ENCODE measurements at regions not wholly inside any gene's neighbourhood (a gene's known extent, or its start where the extent isn't known, plus 50 kb on each side); places are given as distances from the start of the nearest gene placed in this dataset.

GRCh38 chr12:60349232-60349978, 753.6 kb downstream of the SLC16A7 start:
- Mint-ChIP-seq H3K9me3 (no peaks in the 10 kb centered on the region), H3K27me3 (ENCODE audit: low read depth, poor library complexity) (peaks cover 6% of the 10 kb centered on the region)

GRCh38 chr12:60387356-60387755, 791.5 kb downstream of the SLC16A7 start:
- Mint-ChIP-seq H3K9me3 (peaks cover 2% of the 10 kb centered on the region), H3K27me3 (ENCODE audit: low read depth, poor library complexity) (peaks cover 8% of the 10 kb centered on the region), H3K27ac (no peak overlapping the region), H3K36me3 (ENCODE audit: low read depth) (no peaks in the 10 kb centered on the region), H3K4me1 (no peaks in the 10 kb centered on the region), H3K4me3 (no peak overlapping the region)
- DNase-seq, result no peak
- TF ChIP-seq CTCF (IDR thresholded peaks at IDR 0.05), result no peak

More at GRCh38 chr12:60349232-60349978, 753.6 kb downstream of the SLC16A7 start:
- no peak for DNase-seq
- Mint-ChIP-seq H3K27ac (no peak overlapping the region), H3K36me3 (ENCODE audit: low read depth) (no peaks in the 10 kb centered on the region), H3K4me1 (no peaks in the 10 kb centered on the region), H3K4me3 (no peak overlapping the region)
- TF ChIP-seq CTCF (IDR thresholded peaks at IDR 0.05), result no peak

GRCh38 chr12:60391051-60391450, 795.2 kb downstream of the SLC16A7 start:
- H3K9me3 Mint-ChIP-seq, result no peaks in the 10 kb centered on the region
- H3K4me1 Mint-ChIP-seq, result no peaks in the 10 kb centered on the region
- DNase-seq, result no peak
- TF ChIP-seq CTCF (IDR thresholded peaks at IDR 0.05), result no peak
- peaks cover 4% of the 10 kb centered on the region for H3K27me3 Mint-ChIP-seq (ENCODE audit: low read depth, poor library complexity)
- no peaks in the 10 kb centered on the region for H3K36me3 Mint-ChIP-seq (ENCODE audit: low read depth)
- H3K27ac Mint-ChIP-seq, result no peak overlapping the region
- no peak overlapping the region for H3K4me3 Mint-ChIP-seq

- Mint-ChIP-seq H3K4me1 (no peaks in the 10 kb centered on the region), H3K9me3 (no peaks in the 10 kb centered on the region), H3K36me3 (ENCODE audit: low read depth) (no peaks in the 10 kb centered on the region), H3K4me3 (no peak overlapping the region), H3K27ac (no peak overlapping the region), H3K27me3 (ENCODE audit: low read depth, poor library complexity) (peaks cover 4% of the 10 kb centered on the region)
- no peak for DNase-seq
- no peak for TF ChIP-seq CTCF (IDR thresholded peaks at IDR 0.05)
Observed at GRCh38 chr12:60391791-60392190, 796.0 kb downstream of the SLC16A7 start.

GRCh38 chr12:60393093-60393492, 797.3 kb downstream of the SLC16A7 start:
- H3K27ac Mint-ChIP-seq, result no peak overlapping the region
- H3K9me3 Mint-ChIP-seq, result no peaks in the 10 kb centered on the region
- no peak overlapping the region for H3K4me3 Mint-ChIP-seq
- TF ChIP-seq CTCF (IDR thresholded peaks at IDR 0.05), result no peak
- no peaks in the 10 kb centered on the region for H3K27me3 Mint-ChIP-seq (ENCODE audit: low read depth, poor library complexity)
- H3K36me3 Mint-ChIP-seq (ENCODE audit: low read depth), result no peaks in the 10 kb centered on the region
- no peak for DNase-seq
- H3K4me1 Mint-ChIP-seq, result no peaks in the 10 kb centered on the region

- no peak for TF ChIP-seq CTCF (IDR thresholded peaks at IDR 0.05)
- H3K27ac Mint-ChIP-seq, result no peak overlapping the region
- H3K36me3 Mint-ChIP-seq (ENCODE audit: low read depth), result no peaks in the 10 kb centered on the region
- DNase-seq, result no peak
- H3K9me3 Mint-ChIP-seq, result no peaks in the 10 kb centered on the region
- no peaks in the 10 kb centered on the region for H3K27me3 Mint-ChIP-seq (ENCODE audit: low read depth, poor library complexity)
- H3K4me1 Mint-ChIP-seq, result no peaks in the 10 kb centered on the region
- H3K4me3 Mint-ChIP-seq, result no peak overlapping the region
Observed at GRCh38 chr12:60394665-60395064, 798.8 kb downstream of the SLC16A7 start.

Measured in nephron progenitor cell (in vitro differentiated cells).